ENCODE measurements at regions not wholly inside any gene's neighbourhood (a gene's known extent, or its start where the extent isn't known, plus 50 kb on each side); places are given as distances from the start of the nearest gene placed in this dataset.

- peak; percentile 32 for TF ChIP-seq ZNF687 (CRISPR knock-in tag; IDR thresholded peaks at IDR 0.05)
- TF ChIP-seq ZNF431 (CRISPR knock-in tag; IDR thresholded peaks at IDR 0.05; ENCODE audit: borderline replicate concordance, low read depth) = no peak
- no peak for TF ChIP-seq NFE2L2 (IDR thresholded peaks at IDR 0.05; ENCODE audit: low read length)
- no peak for TF ChIP-seq ZHX2 (IDR thresholded peaks at IDR 0.05; ENCODE audit: low read depth)
- no peak for TF ChIP-seq ZHX2 (CRISPR knock-in tag; IDR thresholded peaks at IDR 0.05; ENCODE audit: borderline replicate concordance)
- no peak for TF ChIP-seq SOX6 (IDR thresholded peaks at IDR 0.05)
- TF ChIP-seq SOX6 (CRISPR knock-in tag; IDR thresholded peaks at IDR 0.05) = peak; percentile 37
- TF ChIP-seq PAWR (CRISPR knock-in tag; IDR thresholded peaks at IDR 0.05; ENCODE audit: borderline replicate concordance) = no peak
- TF ChIP-seq DNMT1 (CRISPR knock-in tag; IDR thresholded peaks at IDR 0.05) = no peak
- no peak for TF ChIP-seq ZNF790 (CRISPR knock-in tag; IDR thresholded peaks at IDR 0.05; ENCODE audit: borderline replicate concordance)
- TF ChIP-seq ZNF383 (CRISPR knock-in tag; IDR thresholded peaks at IDR 0.05; ENCODE audit: borderline replicate concordance) = no peak
- 0 out of 2 replicates have a peak, but pooled peaks have one; percentile 11 for TF ChIP-seq SALL1 (CRISPR knock-in tag; IDR thresholded peaks at IDR 0.05)
- TF ChIP-seq FOXO4 (CRISPR knock-in tag; conservative IDR thresholded peaks at IDR 0.05) = no peak
- TF ChIP-seq RFXANK (CRISPR knock-in tag; IDR thresholded peaks at IDR 0.05) = no peak
- TF ChIP-seq HES4 (CRISPR knock-in tag; IDR thresholded peaks at IDR 0.05; ENCODE audit: borderline replicate concordance) = no peak
Observed at GRCh38 chr16:73145166-73145880, 97.4 kb upstream of the ZFHX3 start (continued).

All from HepG2 (cell line).